ENCODE measurements at regions not wholly inside any gene's neighbourhood (a gene's known extent, or its start where the extent isn't known, plus 50 kb on each side); places are given as distances from the start of the nearest gene placed in this dataset.

DNA sequence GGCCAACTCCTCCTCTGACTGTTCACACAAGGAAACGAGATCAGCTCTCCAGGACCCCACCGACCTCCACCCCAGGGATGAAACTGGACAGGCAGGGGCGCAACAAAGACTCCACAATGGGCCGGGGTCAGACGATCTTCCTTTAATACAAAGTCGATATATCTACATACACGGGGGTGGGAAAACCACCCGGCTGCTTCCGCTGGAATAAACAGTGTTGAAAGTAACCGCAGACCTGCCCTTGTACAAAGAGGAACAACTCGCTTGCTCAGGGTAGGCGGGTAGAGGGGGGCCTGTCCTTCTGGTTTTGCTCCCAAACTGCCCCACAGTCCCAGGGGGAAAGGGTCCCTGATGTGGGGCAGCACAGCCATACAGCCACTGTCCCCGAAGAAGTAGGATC is 135.2 kb downstream of the PTPRS start:
- DNase-seq (peak in 1 of 2 donors; percentile 10), ATAC-seq (no peak)
- intact Hi-C loops (cut with DNase I, micrococcal nuclease) = no loop called here

- DNase-seq (no peak), ATAC-seq (no peak)
- intact Hi-C loops (cut with DNase I, micrococcal nuclease) = no loop called here
These were observed 136.4 kb downstream of the PTPRS start for GRCh38 chr19:5204212-5204611.
